D341Med (cell line): ENCODE measurements at regions not wholly inside any gene's neighbourhood (a gene's known extent, or its start where the extent isn't known, plus 50 kb on each side); places are given as distances from the start of the nearest gene placed in this dataset.
"Not testable (repeated sequence)": the region's sequence is repeated elsewhere in the genome, so short reads cannot be mapped to it uniquely, and the experiment has no call there.

ENCODE experiments used
- DNase-seq: peaks from one replicate; pipeline ENCODE4 v3.0.0; 2012; ENCODE audit warnings: low spot score

- DNase-seq = no peak
Observed at GRCh38 chr7:118418433-118418832, 193.9 kb downstream of the ANKRD7 start.

- DNase-seq = no peak
Observed at GRCh38 chr7:118420888-118421287, 196.4 kb downstream of the ANKRD7 start.

- DNase-seq = no peak
Observed at GRCh38 chr7:118429141-118429540, 204.6 kb downstream of the ANKRD7 start.

- no peak for DNase-seq
Observed at GRCh38 chr7:118436663-118437062, 212.2 kb downstream of the ANKRD7 start.

GRCh38 chr7:118449030-118449429 lies 224.5 kb downstream of the ANKRD7 start:
- DNase-seq = not testable (repeated sequence)

GRCh38 chr7:118449797-118450567 lies 225.5 kb downstream of the ANKRD7 start:
- DNase-seq = no peak

GRCh38 chr7:118452128-118452527 lies 227.6 kb downstream of the ANKRD7 start:
- no peak for DNase-seq

- no peak for DNase-seq
Observed at GRCh38 chr7:118467381-118467780, 242.9 kb downstream of the ANKRD7 start.

- no peak for DNase-seq
Observed at GRCh38 chr7:118472581-118472980, 248.1 kb downstream of the ANKRD7 start.

- DNase-seq = no peak
Observed at GRCh38 chr7:118473271-118473670, 248.8 kb downstream of the ANKRD7 start.

- DNase-seq = no peak
Observed at GRCh38 chr7:118476036-118476435, 251.5 kb downstream of the ANKRD7 start.

- DNase-seq = no peak
Observed at GRCh38 chr7:118477036-118477435, 252.5 kb downstream of the ANKRD7 start.

- DNase-seq = no peak
Observed at GRCh38 chr7:118478236-118478635, 253.7 kb downstream of the ANKRD7 start.

- DNase-seq = no peak
Observed at GRCh38 chr7:118478931-118479330, 254.4 kb downstream of the ANKRD7 start.

- DNase-seq = no peak
Observed at GRCh38 chr7:118492466-118492865, 268.0 kb downstream of the ANKRD7 start.

GRCh38 chr7:118496138-118496644 lies 271.7 kb downstream of the ANKRD7 start:
- DNase-seq = no peak

GRCh38 chr7:118502235-118502634 lies 277.7 kb downstream of the ANKRD7 start:
- no peak for DNase-seq

GRCh38 chr7:118511146-118511545 lies 286.6 kb downstream of the ANKRD7 start:
- no peak for DNase-seq

GRCh38 chr7:118517275-118517674 lies 292.8 kb downstream of the ANKRD7 start:
- no peak for DNase-seq

GRCh38 chr7:118525020-118525419 lies 300.5 kb downstream of the ANKRD7 start:
- DNase-seq = no peak

- DNase-seq = no peak
Observed at GRCh38 chr7:118531566-118531965, 307.1 kb downstream of the ANKRD7 start.

GRCh38 chr7:118559207-118559606 lies 334.7 kb downstream of the ANKRD7 start:
- no peak for DNase-seq

- DNase-seq = no peak
Observed at GRCh38 chr7:118563311-118563710, 338.8 kb downstream of the ANKRD7 start.

GRCh38 chr7:118572604-118573003 lies 348.1 kb downstream of the ANKRD7 start:
- DNase-seq = no peak
